ENCODE measurements at regions not wholly inside any gene's neighbourhood (a gene's known extent, or its start where the extent isn't known, plus 50 kb on each side); places are given as distances from the start of the nearest gene placed in this dataset.

DNA sequence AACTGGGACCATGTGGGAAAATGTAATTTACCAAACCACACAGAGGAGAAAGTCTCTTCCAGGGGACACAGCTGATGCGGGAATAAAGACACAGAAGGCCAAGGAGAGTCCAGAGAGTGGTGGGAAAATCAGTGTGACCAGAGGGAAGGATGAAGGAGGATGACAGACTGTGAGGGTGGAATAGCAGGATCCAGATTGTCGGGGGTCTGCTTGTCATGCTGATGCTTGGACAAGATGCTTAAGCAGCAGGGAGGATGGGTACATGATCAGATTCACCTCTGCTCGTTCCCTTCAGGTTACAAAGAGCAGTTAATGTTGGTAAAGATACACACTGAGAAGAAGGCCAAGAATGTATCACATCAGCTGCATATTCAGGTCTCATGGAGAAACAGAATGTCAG lies 117.1 kb upstream of the ZNF644 start:
- TF ChIP-seq, protein P1, sequence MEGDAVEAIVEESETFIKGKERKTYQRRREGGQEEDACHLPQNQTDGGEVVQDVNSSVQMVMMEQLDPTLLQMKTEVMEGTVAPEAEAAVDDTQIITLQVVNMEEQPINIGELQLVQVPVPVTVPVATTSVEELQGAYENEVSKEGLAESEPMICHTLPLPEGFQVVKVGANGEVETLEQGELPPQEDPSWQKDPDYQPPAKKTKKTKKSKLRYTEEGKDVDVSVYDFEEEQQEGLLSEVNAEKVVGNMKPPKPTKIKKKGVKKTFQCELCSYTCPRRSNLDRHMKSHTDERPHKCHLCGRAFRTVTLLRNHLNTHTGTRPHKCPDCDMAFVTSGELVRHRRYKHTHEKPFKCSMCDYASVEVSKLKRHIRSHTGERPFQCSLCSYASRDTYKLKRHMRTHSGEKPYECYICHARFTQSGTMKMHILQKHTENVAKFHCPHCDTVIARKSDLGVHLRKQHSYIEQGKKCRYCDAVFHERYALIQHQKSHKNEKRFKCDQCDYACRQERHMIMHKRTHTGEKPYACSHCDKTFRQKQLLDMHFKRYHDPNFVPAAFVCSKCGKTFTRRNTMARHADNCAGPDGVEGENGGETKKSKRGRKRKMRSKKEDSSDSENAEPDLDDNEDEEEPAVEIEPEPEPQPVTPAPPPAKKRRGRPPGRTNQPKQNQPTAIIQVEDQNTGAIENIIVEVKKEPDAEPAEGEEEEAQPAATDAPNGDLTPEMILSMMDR (IDR thresholded peaks at IDR 0.05), result no peak

- TF ChIP-seq, protein P1 (IDR thresholded peaks at IDR 0.05), result no peak
Measured at GRCh38 chr1:91137173-91137852, 115.5 kb upstream of the ZNF644 start.

DNA sequence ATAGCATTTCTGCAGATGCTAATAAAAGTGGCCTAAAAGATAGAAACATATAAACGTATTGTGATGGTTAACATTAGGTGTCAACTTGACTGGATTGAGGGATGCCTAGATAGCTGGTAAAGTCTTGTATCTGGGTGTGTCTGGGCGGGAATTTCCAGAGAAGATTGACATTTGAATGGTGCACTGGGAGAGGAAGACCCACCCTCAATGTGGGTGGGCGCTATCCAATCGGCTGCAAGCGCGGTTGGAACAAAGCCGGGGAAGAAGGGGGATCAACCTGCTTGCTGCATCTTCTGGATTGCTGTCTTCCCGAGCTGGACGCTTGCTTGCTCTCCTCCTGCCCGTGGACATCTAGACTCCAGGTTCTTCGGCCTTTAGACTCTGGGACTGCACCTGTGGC lies 114.0 kb upstream of the ZNF644 start:
- TF ChIP-seq, protein P1 (IDR thresholded peaks at IDR 0.05), result no peak

- TF ChIP-seq, protein P1 (IDR thresholded peaks at IDR 0.05), result no peak
Measured at GRCh38 chr1:91133248-91133647, 111.4 kb upstream of the ZNF644 start.

GRCh38 chr1:91130256-91130985 lies 108.6 kb upstream of the ZNF644 start:
- TF ChIP-seq, protein P1 (IDR thresholded peaks at IDR 0.05), result no peak

DNA sequence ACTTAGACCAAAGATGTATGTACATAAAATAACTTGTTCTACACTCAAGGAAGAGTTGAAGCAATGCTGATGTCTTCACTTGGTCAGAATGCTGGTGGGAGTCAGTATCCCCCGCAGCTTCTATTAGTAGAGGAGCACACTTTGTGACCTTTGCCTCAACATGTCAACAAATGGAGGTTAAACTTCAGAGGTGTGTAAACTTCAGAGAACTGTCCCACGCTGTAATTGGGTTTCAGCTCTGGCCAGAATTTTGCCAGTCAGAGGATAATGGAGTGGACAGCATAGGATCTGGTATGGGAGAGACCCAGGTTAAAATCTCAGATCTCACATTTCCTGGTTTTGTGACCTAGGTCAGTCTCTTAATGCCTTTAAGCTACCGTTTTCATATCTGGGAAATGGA lies 107.6 kb upstream of the ZNF644 start:
- TF ChIP-seq, protein P1 (IDR thresholded peaks at IDR 0.05), result no peak

DNA sequence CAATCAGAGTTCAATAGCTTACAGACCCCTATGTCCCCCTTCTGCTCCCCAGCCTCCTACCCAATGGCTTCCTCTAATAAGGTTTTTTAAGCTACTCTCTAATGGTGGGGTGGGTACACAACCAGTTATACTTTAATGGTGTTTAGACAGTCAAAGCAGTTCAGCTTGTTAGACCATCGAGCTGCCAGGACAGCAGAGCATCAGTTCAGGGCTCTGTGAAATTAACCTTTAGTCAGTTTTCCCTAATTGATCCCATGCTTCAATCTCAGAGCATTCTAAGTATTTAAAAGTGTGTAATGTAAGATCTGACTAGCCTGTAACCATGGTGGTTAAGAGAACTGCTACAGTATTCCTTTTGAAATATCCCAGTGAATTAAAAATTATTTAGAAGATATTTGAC lies 107.2 kb upstream of the ZNF644 start:
- TF ChIP-seq, protein P1 (IDR thresholded peaks at IDR 0.05), result no peak
